NCI-H1417 (cell line): ENCODE measurements at regions not wholly inside any gene's neighbourhood (a gene's known extent, or its start where the extent isn't known, plus 50 kb on each side); places are given as distances from the start of the nearest gene placed in this dataset.

Experiments
- DNase-seq, 3 experiments: peaks; one replicate each; lab custom pipeline; 2025; lab: John Stamatoyannopoulos, UW

GRCh38 chr6:40077315-40077714 is 143.1 kb upstream of the MOCS1 start:
- DNase-seq, result no peak

GRCh38 chr6:40075056-40075590 is 140.9 kb upstream of the MOCS1 start:
- DNase-seq, result no peak

- DNase-seq, result no peak
Measured at GRCh38 chr6:40074306-40075055, 140.2 kb upstream of the MOCS1 start.

GRCh38 chr6:40066372-40066771 is 132.1 kb upstream of the MOCS1 start:
- DNase-seq, result no peak

- no peak for DNase-seq
Measured at GRCh38 chr6:40056865-40057264, 122.6 kb upstream of the MOCS1 start.

- no peak for DNase-seq
Measured at GRCh38 chr6:40054602-40055001, 120.3 kb upstream of the MOCS1 start.

GRCh38 chr6:40054186-40054585 is 119.9 kb upstream of the MOCS1 start:
- DNase-seq, result no peak

- no peak for DNase-seq
Measured at GRCh38 chr6:40049128-40049527, 114.9 kb upstream of the MOCS1 start.

GRCh38 chr6:40044196-40044595 is 109.9 kb upstream of the MOCS1 start:
- no peak for DNase-seq

- DNase-seq, result no peak
Measured at GRCh38 chr6:40042232-40042631, 108.0 kb upstream of the MOCS1 start.

- DNase-seq, result no peak
Measured at GRCh38 chr6:40039042-40039441, 104.8 kb upstream of the MOCS1 start.

GRCh38 chr6:40038626-40039025 is 104.4 kb upstream of the MOCS1 start:
- DNase-seq, result no peak

GRCh38 chr6:40037271-40037670 is 103.0 kb upstream of the MOCS1 start:
- DNase-seq, result no peak

GRCh38 chr6:40036186-40036585 is 101.9 kb upstream of the MOCS1 start:
- DNase-seq, result no peak

GRCh38 chr6:40028449-40028848 is 94.2 kb upstream of the MOCS1 start:
- no peak for DNase-seq

- DNase-seq, result no peak
Measured at GRCh38 chr6:40022867-40023266, 88.6 kb upstream of the MOCS1 start.

GRCh38 chr6:40020166-40020565 is 85.9 kb upstream of the MOCS1 start:
- no peak for DNase-seq

GRCh38 chr6:40015530-40015929 is 81.3 kb upstream of the MOCS1 start:
- no peak for DNase-seq

GRCh38 chr6:40011844-40012243 is 77.6 kb upstream of the MOCS1 start:
- DNase-seq, result no peak

- DNase-seq, result no peak
Measured at GRCh38 chr6:40000964-40001515, 66.8 kb upstream of the MOCS1 start.

- DNase-seq, result no peak
Measured at GRCh38 chr6:39999006-39999867, 65.0 kb upstream of the MOCS1 start.

- DNase-seq, result no peak
Measured at GRCh38 chr6:39998126-39998525, 63.9 kb upstream of the MOCS1 start.
